Caco-2 (cell line): ENCODE measurements at regions not wholly inside any gene's neighbourhood (a gene's known extent, or its start where the extent isn't known, plus 50 kb on each side); places are given as distances from the start of the nearest gene placed in this dataset.

Experiments
- BruUV-seq: library from RNA; stranded (reverse); fragments of 400-500 nt; replicated peaks from 2 replicates; lab custom pipeline; 2021; lab: Mats Ljungman, UMichigan
- CTCF ChIA-PET: fragments of 300-600 bp; sonication (Branson Sonifier 250); formaldehyde crosslinking; loops from one replicate; lab custom pipeline; 2022; ENCODE audit warnings: antibody characterized with exemption; lab: Charles Lee
- POLR2A ChIA-PET: fragments of 300-600 bp; sonication (Branson Sonifier 250); formaldehyde crosslinking; loops from one replicate; lab custom pipeline; 2022; ENCODE audit warnings: antibody characterized with exemption; lab: Charles Lee
- DNase-seq, 2 experiments: peaks; one replicate each; pipeline versions ENCODE4 v3.0.0 to v3.0.0-alpha.2; 2020 to 2022
- H3K27me3 ChIP-seq: replicated peaks from 2 replicates; pipeline ENCODE4 v1.6.0; 2011; ENCODE audit warnings: low read length; ENCODE audit not compliant: control insufficient read depth, insufficient read depth
- H3K36me3 ChIP-seq: 2 replicates; pipeline ENCODE4 v1.5.1; 2011; ENCODE audit warnings: low read length; ENCODE audit not compliant: control insufficient read depth, insufficient read depth
- H3K4me1 ChIP-seq: fragments of 250-450 bp; sonication (Bioruptor Pico); 2 replicates; pipeline ENCODE4 v1.5.1; 2020; ENCODE audit warnings: mild to moderate bottlenecking
- H3K4me3 ChIP-seq: 2 replicates; pipeline ENCODE4 v1.5.1; 2011; ENCODE audit warnings: low read depth, mild to moderate bottlenecking, control low read depth, low read length
- H3K9me3 ChIP-seq: fragments of 250-450 bp; sonication (Bioruptor Pico); 2 replicates; pipeline ENCODE4 v1.5.1; 2020; ENCODE audit warnings: mild to moderate bottlenecking, moderate library complexity
- H3K27ac Mint-ChIP-seq: one replicate; pipeline ENCODE4 v1.8.0; 2022; ENCODE audit warnings: mixed read lengths; ENCODE audit not compliant: unreplicated experiment
- H3K27me3 Mint-ChIP-seq: one replicate; pipeline ENCODE4 v1.8.0; 2022; ENCODE audit warnings: mixed read lengths; ENCODE audit not compliant: insufficient read depth, unreplicated experiment
- H3K36me3 Mint-ChIP-seq: one replicate; pipeline ENCODE4 v1.8.0; 2022; ENCODE audit warnings: mild to moderate bottlenecking, mixed read lengths; ENCODE audit not compliant: insufficient read depth, unreplicated experiment
- H3K4me1 Mint-ChIP-seq: one replicate; pipeline ENCODE4 v1.8.0; 2022; ENCODE audit warnings: low read depth, mixed read lengths; ENCODE audit not compliant: unreplicated experiment
- H3K4me3 Mint-ChIP-seq: one replicate; pipeline ENCODE4 v1.8.0; 2022; ENCODE audit warnings: mild to moderate bottlenecking, moderate library complexity, mixed read lengths; ENCODE audit not compliant: unreplicated experiment
- H3K9me3 Mint-ChIP-seq: one replicate; pipeline ENCODE4 v1.8.0; 2022; ENCODE audit warnings: mixed read lengths; ENCODE audit not compliant: unreplicated experiment
- intact Hi-C: fragments of 100-400 bp; cut with micrococcal nuclease; formaldehyde crosslinking; loops from one replicate; pipeline ENCODE4 v1.10.0; 2022; ENCODE audit not compliant: unreplicated experiment
- TF ChIP-seq, protein P1 (sequence below), 2 experiments: fragments of 200-600 bp in 1 of 2; IDR thresholded peaks; 1 replicate in 1 of 2; 2 replicates in 1 of 2; pipeline versions ENCODE4 v1.5.1 to v1.8.0; 2011 to 2022; ENCODE audit warnings: antibody characterized with exemption in 1 of 2, control low read depth in 1 of 2, inconsistent platforms in 1 of 2, low read depth in 1 of 2, low read length in 1 of 2, mild to moderate bottlenecking in 1 of 2, moderate library complexity in 1 of 2; ENCODE audit not compliant: insufficient read depth in 1 of 2, severe bottlenecking in 1 of 2, unreplicated experiment in 1 of 2

DNA sequence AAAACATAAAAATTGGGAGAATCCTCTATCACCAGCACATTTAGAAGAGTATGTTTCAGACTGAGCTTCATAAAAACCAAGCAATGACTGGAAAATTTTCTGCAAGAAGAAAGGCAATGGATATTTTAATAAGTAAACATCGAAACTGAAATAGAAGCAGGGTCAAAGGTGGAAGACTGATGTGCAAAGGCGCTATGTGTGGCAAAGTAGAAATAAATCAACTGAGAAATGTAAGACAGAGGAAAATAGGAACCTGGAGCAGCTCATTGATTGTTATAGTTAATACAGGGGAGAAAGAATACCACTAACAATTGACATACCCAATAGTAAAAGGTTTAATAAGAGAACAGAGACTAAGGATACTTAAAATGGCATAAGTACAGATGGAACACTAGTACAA lies 818.4 kb downstream of the SOCS6 start:
- CTCF ChIA-PET: no interaction called here

DNA sequence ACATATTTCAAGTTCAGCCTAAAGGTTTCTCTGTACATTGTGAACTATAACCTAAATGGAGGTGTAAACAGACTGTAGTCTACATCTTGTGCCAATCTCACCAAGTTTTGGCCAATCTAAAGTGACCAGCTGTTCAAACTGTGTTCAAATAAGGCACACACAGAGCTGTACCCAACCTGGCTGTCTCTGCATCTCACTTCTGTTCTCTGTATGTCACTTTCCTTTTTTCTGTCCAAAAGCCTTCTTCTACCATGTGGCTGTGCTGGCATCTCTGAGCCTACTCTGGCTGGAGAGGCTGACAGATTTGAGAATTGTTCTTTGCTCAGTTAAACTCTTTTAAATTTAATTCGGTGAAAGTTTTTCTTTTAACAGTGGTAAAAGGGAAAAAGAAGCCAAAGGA lies 817.9 kb downstream of the SOCS6 start:
- CTCF ChIA-PET: interaction anchor here (0.6 kb wide), 1 partner anchor 107 kb away, joined by 3 read pairs; no protein-coding TSS in a partner anchor
- Histone ChIP-seq H3K9me3 (no peaks in the 10 kb centered on the region), H3K4me3 (no peak overlapping the region), H3K4me1 (no peaks in the 10 kb centered on the region), H3K27me3 (no peaks in the 10 kb centered on the region), H3K36me3 (no peaks in the 10 kb centered on the region)
- Mint-ChIP-seq H3K27ac (no peak overlapping the region), H3K9me3 (no peaks in the 10 kb centered on the region), H3K27me3 (no peaks in the 10 kb centered on the region), H3K36me3 (no peaks in the 10 kb centered on the region), H3K4me1 (no peaks in the 10 kb centered on the region), H3K4me3 (no peak overlapping the region)
- DNase-seq: no peak
- BruUV-seq: no TSS peak
- POLR2A ChIA-PET: no interaction called here
- intact Hi-C loops: no loop called here
- TF ChIP-seq, protein P1, sequence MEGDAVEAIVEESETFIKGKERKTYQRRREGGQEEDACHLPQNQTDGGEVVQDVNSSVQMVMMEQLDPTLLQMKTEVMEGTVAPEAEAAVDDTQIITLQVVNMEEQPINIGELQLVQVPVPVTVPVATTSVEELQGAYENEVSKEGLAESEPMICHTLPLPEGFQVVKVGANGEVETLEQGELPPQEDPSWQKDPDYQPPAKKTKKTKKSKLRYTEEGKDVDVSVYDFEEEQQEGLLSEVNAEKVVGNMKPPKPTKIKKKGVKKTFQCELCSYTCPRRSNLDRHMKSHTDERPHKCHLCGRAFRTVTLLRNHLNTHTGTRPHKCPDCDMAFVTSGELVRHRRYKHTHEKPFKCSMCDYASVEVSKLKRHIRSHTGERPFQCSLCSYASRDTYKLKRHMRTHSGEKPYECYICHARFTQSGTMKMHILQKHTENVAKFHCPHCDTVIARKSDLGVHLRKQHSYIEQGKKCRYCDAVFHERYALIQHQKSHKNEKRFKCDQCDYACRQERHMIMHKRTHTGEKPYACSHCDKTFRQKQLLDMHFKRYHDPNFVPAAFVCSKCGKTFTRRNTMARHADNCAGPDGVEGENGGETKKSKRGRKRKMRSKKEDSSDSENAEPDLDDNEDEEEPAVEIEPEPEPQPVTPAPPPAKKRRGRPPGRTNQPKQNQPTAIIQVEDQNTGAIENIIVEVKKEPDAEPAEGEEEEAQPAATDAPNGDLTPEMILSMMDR (IDR thresholded peaks at IDR 0.05; ENCODE audit: insufficient read depth in 1 of 2, low read depth in 1 of 2, low read length in 1 of 2, severe bottlenecking in 1 of 2, unreplicated experiment in 1 of 2): no peak

More for the DNA sequence above, 818.4 kb downstream of the SOCS6 start:
- DNase-seq: no peak
- H3K36me3 ChIP-seq: no peaks in the 10 kb centered on the region
- no TSS peak for BruUV-seq
- TF ChIP-seq, protein P1 (IDR thresholded peaks at IDR 0.05; ENCODE audit: insufficient read depth in 1 of 2, low read depth in 1 of 2, low read length in 1 of 2, severe bottlenecking in 1 of 2, unreplicated experiment in 1 of 2): no peak
- H3K4me3 ChIP-seq: no peak overlapping the region
- Mint-ChIP-seq H3K27me3 (no peaks in the 10 kb centered on the region), H3K4me3 (no peak overlapping the region), H3K4me1 (no peaks in the 10 kb centered on the region), H3K9me3 (no peaks in the 10 kb centered on the region), H3K36me3 (no peaks in the 10 kb centered on the region), H3K27ac (no peak overlapping the region)
- H3K27me3 ChIP-seq: no peaks in the 10 kb centered on the region
- intact Hi-C loops: no loop called here
- POLR2A ChIA-PET: no interaction called here
- no peaks in the 10 kb centered on the region for H3K9me3 ChIP-seq
- no peaks in the 10 kb centered on the region for H3K4me1 ChIP-seq

DNA sequence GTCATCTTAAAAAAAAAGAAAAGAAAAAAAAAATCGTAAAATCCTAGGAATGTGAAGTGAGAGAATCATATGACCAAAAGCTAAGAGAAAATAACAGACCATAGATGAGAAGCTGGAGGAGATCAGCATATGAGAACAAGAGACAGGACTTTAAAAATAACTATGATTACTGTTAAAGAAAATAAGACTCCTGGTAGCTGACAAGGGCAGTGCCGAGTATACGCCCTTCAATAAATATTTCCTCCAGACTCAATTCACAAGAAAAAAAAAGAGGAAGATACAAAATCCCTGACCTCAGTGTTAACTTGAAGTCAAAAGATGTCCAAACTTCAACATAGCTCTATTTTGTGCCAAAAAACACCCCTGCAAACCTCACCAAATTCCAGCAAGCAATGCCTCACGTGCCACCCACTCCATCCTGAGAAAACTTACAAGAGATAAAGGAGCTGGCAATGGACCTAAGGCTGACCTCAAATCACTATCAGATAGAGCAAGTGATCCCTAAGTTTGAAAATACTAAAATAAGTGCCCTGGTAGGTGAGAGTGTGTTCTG lies 817.2 kb downstream of the SOCS6 start:
- H3K4me1 ChIP-seq: no peaks in the 10 kb centered on the region
- CTCF ChIA-PET: interaction anchor here (0.6 kb wide), 1 partner anchor 107 kb away, joined by 3 read pairs; no protein-coding TSS in a partner anchor
- no peaks in the 10 kb centered on the region for H3K36me3 Mint-ChIP-seq
- TF ChIP-seq, protein P1 (IDR thresholded peaks at IDR 0.05; ENCODE audit: insufficient read depth in 1 of 2, low read depth in 1 of 2, low read length in 1 of 2, severe bottlenecking in 1 of 2, unreplicated experiment in 1 of 2): no peak
- BruUV-seq: no TSS peak
- no peaks in the 10 kb centered on the region for H3K9me3 ChIP-seq
- no peak for DNase-seq
- POLR2A ChIA-PET: no interaction called here
- H3K36me3 ChIP-seq: no peaks in the 10 kb centered on the region
- intact Hi-C loops: no loop called here
- no peaks in the 10 kb centered on the region for H3K27me3 Mint-ChIP-seq
- H3K27me3 ChIP-seq: no peaks in the 10 kb centered on the region
- no peak overlapping the region for H3K4me3 ChIP-seq
- H3K27ac Mint-ChIP-seq: no peak overlapping the region
- H3K4me1 Mint-ChIP-seq: no peaks in the 10 kb centered on the region
- no peak overlapping the region for H3K4me3 Mint-ChIP-seq
- no peaks in the 10 kb centered on the region for H3K9me3 Mint-ChIP-seq
